H1 (cell line): ENCODE measurements at regions not wholly inside any gene's neighbourhood (a gene's known extent, or its start where the extent isn't known, plus 50 kb on each side); places are given as distances from the start of the nearest gene placed in this dataset.

Experiments used
- CTCF ChIA-PET: fragments of 300-600 bp; sonication (Branson Sonifier 250); formaldehyde crosslinking; loops from one replicate; lab custom pipeline; 2021; ENCODE audit not compliant: partially characterized antibody; lab: Charles Lee
- POLR2A ChIA-PET: fragments of 300-600 bp; sonication (Branson Sonifier 250); formaldehyde crosslinking; loops from one replicate; lab custom pipeline; 2021; ENCODE audit warnings: inconsistent platforms; ENCODE audit not compliant: partially characterized antibody; lab: Charles Lee
- DNase-seq, 2 experiments: peaks; one replicate each; pipeline versions ENCODE4 v3.0.0 to v3.0.0-alpha.2; 2010 to 2022; ENCODE audit warnings: low spot score in 2 of 2, low read depth in 1 of 2, mixed read lengths in 1 of 2
- FAIRE-seq: peaks from 2 replicates; lab custom pipeline; 2011; peaks lifted over from hg19 to GRCh38; lab: Jason Lieb, UNC
- H2AFZ ChIP-seq: 2 replicates; pipeline ENCODE4 v1.8.1; 2012; ENCODE audit warnings: low read length, inconsistent platforms
- H2AK5ac ChIP-seq: 2 replicates; pipeline ENCODE4 v1.6.1; 2013; ENCODE audit warnings: low read depth, low read length
- H2BK120ac ChIP-seq: replicated peaks from 2 replicates; pipeline ENCODE3; 2013; ENCODE audit warnings: low read depth, low read length, inconsistent platforms
- H2BK12ac ChIP-seq: 2 replicates; pipeline ENCODE4 v1.6.1; 2013; ENCODE audit warnings: low read depth, low read length
- H2BK15ac ChIP-seq: 2 replicates; pipeline ENCODE4 v1.6.1; 2013; ENCODE audit warnings: low read length
- H2BK20ac ChIP-seq: 2 replicates; pipeline ENCODE4 v1.6.1; 2013; ENCODE audit warnings: low read length
- H2BK5ac ChIP-seq: 2 replicates; pipeline ENCODE4 v1.6.1; 2013; ENCODE audit warnings: low read depth, low read length
- H3K14ac ChIP-seq: 2 replicates; pipeline ENCODE4 v1.6.1; 2013; ENCODE audit warnings: inconsistent platforms; ENCODE audit not compliant: insufficient read length
- H3K18ac ChIP-seq: 2 replicates; pipeline ENCODE4 v1.6.1; 2013; ENCODE audit warnings: low read length; ENCODE audit errors: extremely low read depth
- H3K23ac ChIP-seq: 2 replicates; pipeline ENCODE4 v1.6.1; 2013; ENCODE audit warnings: inconsistent platforms; ENCODE audit not compliant: insufficient read length
- H3K23me2 ChIP-seq: 2 replicates; pipeline ENCODE4 v1.6.1; 2013; ENCODE audit warnings: low read depth, low read length
- H3K27ac ChIP-seq: 2 replicates; pipeline ENCODE4 v1.6.1; 2011; ENCODE audit warnings: low read depth, low read length, inconsistent platforms
- H3K27me3 ChIP-seq, 4 experiments: replicated peaks in 1 of 4; 1 replicate in 1 of 4; 2 replicates in 3 of 4; pipeline versions ENCODE4 v1.6.1 to v1.8.1; 2011 to 2013; ENCODE audit warnings: low read length in 3 of 4, mild to moderate bottlenecking in 3 of 4, inconsistent platforms in 2 of 4, mixed read lengths in 2 of 4, moderate library complexity in 1 of 4; ENCODE audit not compliant: control insufficient read depth in 3 of 4, insufficient read depth in 3 of 4; ENCODE audit errors: extremely low read depth in 1 of 4
- H3K36me3 ChIP-seq, 4 experiments: 2 replicates each; pipeline versions ENCODE4 v1.6.1 to v1.8.1; 2011 to 2013; ENCODE audit warnings: mild to moderate bottlenecking in 4 of 4, low read length in 3 of 4, moderate library complexity in 2 of 4, control low read depth in 1 of 4, inconsistent platforms in 1 of 4; ENCODE audit not compliant: insufficient read depth in 4 of 4, control insufficient read depth in 2 of 4
- H3K4ac ChIP-seq: replicated peaks from 2 replicates; pipeline ENCODE3; 2013; ENCODE audit warnings: low read length, low read depth, mixed read lengths, inconsistent platforms; ENCODE audit not compliant: insufficient read length
- H3K4me1 ChIP-seq, 4 experiments: replicated peaks in 1 of 4; 1 replicate in 1 of 4; 2 replicates in 3 of 4; pipeline versions ENCODE4 v1.6.1 to v1.8.1; 2011 to 2013; ENCODE audit warnings: low read length in 3 of 4, inconsistent platforms in 2 of 4, mixed read lengths in 1 of 4; ENCODE audit not compliant: insufficient read depth in 4 of 4, control insufficient read depth in 3 of 4
- H3K4me2 ChIP-seq, 2 experiments: 2 replicates each; pipeline versions ENCODE4 v1.6.1 to v1.8.1; 2011 to 2013; ENCODE audit warnings: low read depth in 2 of 2, low read length in 2 of 2, control low read depth in 1 of 2, inconsistent platforms in 1 of 2, mild to moderate bottlenecking in 1 of 2; ENCODE audit not compliant: insufficient read depth in 1 of 2
- H3K4me3 ChIP-seq, 4 experiments: fragments of 200-600, 300-600 bp in 1 of 4; sonication (generic), shearing (Covaris generic), sonication (Bioruptor Twin) in 1 of 4; 2 replicates each; pipeline versions ENCODE4 v1.5.1 to v1.8.1; 2011 to 2016; ENCODE audit warnings: low read length in 4 of 4, low read depth in 3 of 4, control low read depth in 2 of 4, inconsistent platforms in 2 of 4, mild to moderate bottlenecking in 2 of 4, mixed read lengths in 1 of 4, moderate library complexity in 1 of 4; ENCODE audit not compliant: insufficient read depth in 2 of 4; ENCODE audit errors: extremely low read depth in 1 of 4
- H3K56ac ChIP-seq: replicated peaks from 2 replicates; pipeline ENCODE3; 2013; ENCODE audit warnings: low read depth, mild to moderate bottlenecking, mixed read lengths, low read length, inconsistent platforms; ENCODE audit not compliant: insufficient read length
- H3K79me1 ChIP-seq: 2 replicates; pipeline ENCODE4 v1.6.1; 2013; ENCODE audit warnings: low read depth, low read length, control low read depth
- H3K79me2 ChIP-seq, 2 experiments: 2 replicates each; pipeline versions ENCODE4 v1.6.1 to v1.8.1; 2012 to 2013; ENCODE audit warnings: low read length in 2 of 2, mild to moderate bottlenecking in 2 of 2, inconsistent platforms in 1 of 2; ENCODE audit not compliant: insufficient read depth in 2 of 2, control insufficient read depth in 1 of 2
- H3K9ac ChIP-seq, 4 experiments: replicated peaks in 1 of 4; 1 replicate in 1 of 4; 2 replicates in 3 of 4; pipeline versions ENCODE4 v1.6.1 to v1.8.1; 2011 to 2013; ENCODE audit warnings: low read depth in 3 of 4, low read length in 3 of 4, control low read depth in 2 of 4, mild to moderate bottlenecking in 2 of 4, moderate library complexity in 2 of 4, inconsistent platforms in 1 of 4; ENCODE audit errors: extremely low read depth in 1 of 4
- H3K9me3 ChIP-seq, 2 experiments: 2 replicates each; pipeline versions ENCODE4 v1.6.1 to v1.8.1; 2012 to 2013; ENCODE audit warnings: mild to moderate bottlenecking in 2 of 2, moderate library complexity in 2 of 2, control low read depth in 1 of 2, inconsistent platforms in 1 of 2, low read depth in 1 of 2, low read length in 1 of 2, mixed read lengths in 1 of 2; ENCODE audit not compliant: insufficient read depth in 2 of 2
- H4K20me1 ChIP-seq, 2 experiments: replicated peaks in 1 of 2; 2 replicates each; pipeline versions ENCODE3 to v1.8.1; 2011 to 2013; ENCODE audit warnings: inconsistent platforms in 2 of 2, low read length in 2 of 2, mild to moderate bottlenecking in 1 of 2; ENCODE audit not compliant: insufficient read depth in 2 of 2, control insufficient read depth in 1 of 2
- H4K5ac ChIP-seq: 2 replicates; pipeline ENCODE4 v1.6.1; 2013; ENCODE audit warnings: low read length, low read depth, mixed read lengths, inconsistent platforms; ENCODE audit not compliant: insufficient read length
- H4K8ac ChIP-seq: 2 replicates; pipeline ENCODE4 v1.8.0; 2013; ENCODE audit warnings: mild to moderate bottlenecking, moderate library complexity, low read length, inconsistent platforms; ENCODE audit not compliant: insufficient read depth; ENCODE audit errors: extremely low read depth
- H4K91ac ChIP-seq: replicated peaks from 2 replicates; pipeline ENCODE3; 2013; ENCODE audit warnings: low read length, mixed read lengths, inconsistent platforms; ENCODE audit not compliant: insufficient read length
- CTCF ChIP-seq, 3 experiments: IDR thresholded peaks; 1 replicate in 2 of 3; 2 replicates in 1 of 3; pipeline versions ENCODE4 v1.5.1 to v1.6.1; 2011; ENCODE audit warnings: low read length in 3 of 3, mild to moderate bottlenecking in 3 of 3, inconsistent platforms in 2 of 3, low read depth in 1 of 3, moderate library complexity in 1 of 3; ENCODE audit not compliant: insufficient read depth in 1 of 3; ENCODE audit errors: control extremely low read depth in 1 of 3
- RAD21 ChIP-seq, 2 experiments: IDR thresholded peaks in 1 of 2; conservative IDR thresholded peaks in 1 of 2; 2 replicates each; pipeline ENCODE4 v1.6.1; 2011; ENCODE audit warnings: low read depth in 2 of 2, low read length in 2 of 2, improper control_type of control experiment in 1 of 2, inconsistent platforms in 1 of 2, mild to moderate bottlenecking in 1 of 2, moderate library complexity in 1 of 2
- TAF7 ChIP-seq: optimal IDR thresholded peaks from 2 replicates; pipeline ENCODE3; 2011; ENCODE audit warnings: low read depth, mild to moderate bottlenecking, inconsistent platforms, low read length, moderate library complexity, borderline replicate concordance
- YY1 ChIP-seq: IDR thresholded peaks from 2 replicates; pipeline ENCODE4 v1.6.1; 2011; ENCODE audit warnings: low read depth, mild to moderate bottlenecking, low read length
- WGBS, 2 experiments: shearing (Covaris generic) in 1 of 2; methylation state at CpG; one replicate each; pipeline versions ENCODE4 v1.1.6 to v1.1.7; 2013 to 2015; ENCODE audit warnings: low lambda C conversion rate in 2 of 2, mixed read lengths in 2 of 2, inconsistent platforms in 1 of 2, low coverage in 1 of 2, missing lambda C conversion rate in 1 of 2; ENCODE audit not compliant: insufficient replicate concordance in 2 of 2, insufficient coverage in 1 of 2, insufficient read length in 1 of 2; ENCODE audit errors: extremely low coverage in 1 of 2, missing lambda C conversion rate in 1 of 2; 5-methylcytosine and 5-hydroxymethylcytosine counted together

- H3K79me1 ChIP-seq = no peaks in the 10 kb centered on the region
- H2BK5ac ChIP-seq = no peak overlapping the region
- H2AK5ac ChIP-seq = no peak overlapping the region
- FAIRE-seq (peak; percentile 78), DNase-seq (no peak)
- no peak overlapping the region for H2BK15ac ChIP-seq
- H3K23me2 ChIP-seq = no peaks in the 10 kb centered on the region
- no peak overlapping the region for H3K23ac ChIP-seq
- H3K36me3 ChIP-seq = no peaks in the 10 kb centered on the region
- H3K9me3 ChIP-seq = 0 out of 4 replicates have a peak, but pooled peaks cover 0 to 3% of the 10 kb centered on the region in 2 experiments
- no peak overlapping the region for H2BK12ac ChIP-seq
- no peaks in the 10 kb centered on the region for H3K79me2 ChIP-seq
- TF ChIP-seq RAD21 (IDR thresholded peaks at IDR 0.05 in 1 of 2, conservative IDR thresholded peaks at IDR 0.05 in 1 of 2; ENCODE audit: low read depth in 2 of 2, low read length in 2 of 2) (peak; percentile 84 to 86), YY1 (no peak), CTCF (IDR thresholded peaks at IDR 0.05; ENCODE audit: control extremely low read depth in 1 of 3, insufficient read depth in 1 of 3, low read depth in 1 of 3, low read length in 3 of 3) (peak; percentile 64 to 73 (median 67)), TAF7 (peak; percentile 52)
- POLR2A ChIA-PET = no interaction called here
- no peaks in the 10 kb centered on the region for H3K27me3 ChIP-seq
- H3K4me1 ChIP-seq = no peaks in the 10 kb centered on the region
- H3K4ac ChIP-seq = no peak overlapping the region
- no peak overlapping the region for H4K8ac ChIP-seq
- H2AFZ ChIP-seq = no peak overlapping the region
- H3K9ac ChIP-seq = no peak overlapping the region
- CTCF ChIA-PET = interaction anchor here (0.7 to 5.8 kb wide), 14 partner anchors 9 to 893 kb away, joined by 3 to 48 read pairs (median 4); no protein-coding TSS in a partner anchor
- no peak overlapping the region for H3K14ac ChIP-seq
- no peak overlapping the region for H2BK20ac ChIP-seq
- no peak overlapping the region for H3K56ac ChIP-seq
- no peak overlapping the region for H2BK120ac ChIP-seq
- H3K4me2 ChIP-seq = no peak overlapping the region
- no peak overlapping the region for H4K91ac ChIP-seq
- H3K27ac ChIP-seq = no peak overlapping the region
- H4K5ac ChIP-seq = no peak overlapping the region
- no peak overlapping the region for H3K4me3 ChIP-seq
- no peak overlapping the region for H3K18ac ChIP-seq
- no peaks in the 10 kb centered on the region for H4K20me1 ChIP-seq
- 27% methylated on average over 10 of the region's 10 CpGs; no CpG with 5 or more reads in 1 of the 2 experiments for WGBS, 2 experiments
These were observed 194.1 kb downstream of the SS18 start for GRCh38 chr18:25896178-25896780.
